Anterior cingulate cortex (tissue), 58 donors: ENCODE measurements at regions not wholly inside any gene's neighbourhood (a gene's known extent, or its start where the extent isn't known, plus 50 kb on each side); places are given as distances from the start of the nearest gene placed in this dataset.
A peak's percentile ranks its signal among the peaks of the same experiment; 100 is the strongest.

Experiments
- DNase-seq, 58 donors: peaks; one replicate each; lab custom pipeline; 2025; lab: John Stamatoyannopoulos, UW

DNA sequence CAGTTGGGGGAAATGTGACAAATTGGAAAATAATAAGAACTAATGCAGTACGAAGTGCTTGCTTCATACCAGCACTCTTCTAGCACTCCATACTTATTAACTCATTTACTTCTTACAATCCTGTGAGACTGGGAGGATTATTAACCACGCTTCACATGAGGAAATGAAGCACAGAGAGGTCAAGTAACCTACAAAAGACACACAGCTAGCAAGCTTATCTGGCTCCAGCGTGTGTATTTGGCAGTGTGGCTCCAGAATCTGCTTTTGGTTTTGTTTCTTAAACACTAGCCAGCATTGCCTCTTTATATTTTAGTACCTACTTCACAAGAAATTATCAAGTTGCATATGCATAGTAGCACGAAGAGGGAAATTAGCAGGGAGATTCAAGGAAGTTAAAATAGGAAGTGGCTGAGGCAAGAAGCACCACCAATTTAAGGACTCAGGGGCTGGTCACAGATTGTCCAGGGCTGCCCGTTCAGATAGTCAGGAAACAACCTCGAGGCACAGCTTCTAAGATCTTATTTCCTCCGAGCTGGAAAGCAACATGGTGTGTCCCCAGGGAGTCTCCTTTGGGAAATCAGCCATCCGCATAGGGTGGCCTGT is 302.7 kb upstream of the PRDM1 start:
- DNase-seq, result no peak

DNA sequence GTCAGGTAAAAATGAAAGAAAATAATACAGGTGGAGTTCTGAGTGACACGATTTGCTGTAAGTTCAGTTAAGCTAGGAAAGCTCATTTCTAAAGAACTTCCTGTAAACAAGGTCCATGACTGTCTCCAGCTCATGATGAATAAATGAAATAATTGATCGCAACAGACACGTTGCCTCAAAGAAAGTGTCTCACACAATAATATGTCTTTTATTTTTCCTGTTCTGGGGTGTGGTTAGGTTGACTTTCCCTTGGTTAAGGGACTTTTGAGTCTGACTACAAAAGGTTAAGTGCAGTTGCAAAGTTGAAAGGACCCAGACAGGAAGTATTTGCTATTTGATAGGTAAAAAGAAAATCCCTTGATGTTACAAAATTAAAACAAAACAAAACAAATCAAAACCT is 304.2 kb upstream of the PRDM1 start:
- no peak for DNase-seq

DNA sequence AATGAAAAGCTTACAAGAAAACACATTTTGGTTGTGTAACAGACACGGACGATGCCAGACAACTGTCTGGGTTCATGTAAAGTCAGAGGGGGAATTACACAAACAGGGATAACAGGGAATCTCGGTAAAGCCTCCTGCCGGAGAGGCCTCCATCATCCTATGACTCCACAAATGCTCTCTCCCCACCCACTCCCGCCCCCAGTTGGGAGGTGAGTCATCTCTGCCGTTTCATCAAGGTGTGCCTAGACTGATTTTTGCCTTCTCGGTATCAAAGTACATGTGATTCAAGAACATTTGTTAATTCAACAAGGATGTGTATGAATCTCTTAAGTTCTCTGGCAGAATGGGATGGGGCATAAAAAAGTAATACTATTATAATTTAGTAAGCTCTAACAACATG is 304.9 kb upstream of the PRDM1 start:
- DNase-seq, result peak in 1 of 58 donors; percentile 24

DNA sequence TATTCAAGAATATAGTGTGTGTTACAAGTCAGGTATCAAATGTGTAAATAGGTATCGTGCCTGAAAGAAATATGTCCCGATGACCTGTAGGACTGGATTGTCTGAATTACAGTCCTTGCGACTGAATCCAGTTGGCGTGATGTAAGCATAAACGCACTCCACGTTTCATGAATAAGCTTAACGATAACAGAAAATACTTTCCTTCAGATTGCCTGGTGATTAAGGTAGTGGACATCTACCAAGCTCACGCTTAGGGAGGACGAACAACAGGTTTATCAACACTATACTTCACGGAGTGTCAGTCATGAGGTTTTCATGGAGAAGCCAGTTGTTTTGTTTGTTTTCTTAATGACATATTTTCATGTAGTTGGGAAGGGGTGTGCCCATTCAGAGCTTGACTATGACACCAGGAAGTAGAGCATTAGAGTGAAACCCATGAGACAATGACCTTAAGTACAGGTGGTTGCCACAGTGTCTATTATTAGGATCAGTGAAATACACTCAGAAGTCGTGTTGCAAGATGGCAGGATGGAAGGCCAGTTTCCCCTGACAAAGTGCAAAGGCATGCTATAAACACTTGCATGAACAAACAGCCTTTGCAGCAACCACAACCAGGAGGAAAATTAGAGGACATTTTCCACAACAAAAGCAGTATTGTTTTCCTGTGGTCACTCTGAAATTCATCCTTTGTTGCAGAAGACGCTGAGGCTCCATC is 305.8 kb upstream of the PRDM1 start:
- DNase-seq, result no peak

DNA sequence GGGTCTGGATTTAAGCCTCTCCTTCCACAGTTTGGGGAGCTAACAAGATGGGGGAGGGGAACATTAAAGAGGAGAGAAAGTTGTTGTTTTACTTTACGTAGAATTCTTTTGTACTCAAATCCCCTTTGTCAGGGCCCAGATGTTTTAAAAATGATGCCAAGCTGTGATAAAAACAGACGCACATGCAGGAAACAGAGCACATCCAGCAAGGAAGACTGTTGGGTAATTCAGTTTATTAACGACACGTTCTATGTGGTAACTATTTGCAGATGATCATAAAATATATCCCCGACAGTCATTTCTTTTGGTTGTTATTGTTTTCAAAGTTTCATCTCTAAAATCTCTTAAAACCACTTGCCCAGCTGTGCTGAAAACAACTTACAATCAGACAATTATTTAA is 307.0 kb upstream of the PRDM1 start:
- no peak for DNase-seq

DNA sequence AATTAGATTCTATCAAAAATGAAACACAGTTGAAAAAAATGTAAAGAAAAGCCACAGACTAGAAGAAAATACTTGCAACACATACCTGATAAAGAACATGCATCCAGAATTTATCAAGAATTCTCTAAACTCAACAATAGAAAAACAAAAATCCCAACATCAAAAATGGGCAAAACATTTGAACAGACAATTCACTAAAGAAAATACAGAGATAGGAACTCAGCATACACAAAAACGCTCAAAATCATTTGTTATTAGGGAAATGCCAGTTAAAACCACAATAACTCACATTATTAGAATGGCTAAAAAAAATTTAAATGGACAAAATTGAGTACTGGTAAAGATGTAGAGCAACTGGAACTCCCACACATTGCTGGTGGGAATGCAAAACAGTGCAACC is 311.0 kb upstream of the PRDM1 start:
- DNase-seq, result no peak

DNA sequence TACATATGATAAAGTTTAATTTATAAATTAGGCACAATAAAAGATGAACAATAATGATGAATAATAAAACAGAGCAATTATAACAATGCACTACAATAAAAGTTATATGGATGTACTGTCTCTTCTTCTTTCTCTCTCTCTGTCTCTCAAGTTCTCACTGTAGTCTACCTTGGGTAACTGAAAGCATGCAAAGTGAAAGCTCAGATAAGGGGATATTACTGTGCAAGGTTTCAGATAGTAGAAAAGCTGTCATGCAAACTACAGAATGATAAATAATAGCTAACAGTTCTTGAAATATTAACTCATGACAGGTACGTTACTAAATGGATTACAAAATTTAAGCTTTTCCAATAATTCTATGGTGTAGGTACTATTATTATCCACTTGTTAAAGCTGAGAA is 311.9 kb upstream of the PRDM1 start:
- DNase-seq, result no peak

DNA sequence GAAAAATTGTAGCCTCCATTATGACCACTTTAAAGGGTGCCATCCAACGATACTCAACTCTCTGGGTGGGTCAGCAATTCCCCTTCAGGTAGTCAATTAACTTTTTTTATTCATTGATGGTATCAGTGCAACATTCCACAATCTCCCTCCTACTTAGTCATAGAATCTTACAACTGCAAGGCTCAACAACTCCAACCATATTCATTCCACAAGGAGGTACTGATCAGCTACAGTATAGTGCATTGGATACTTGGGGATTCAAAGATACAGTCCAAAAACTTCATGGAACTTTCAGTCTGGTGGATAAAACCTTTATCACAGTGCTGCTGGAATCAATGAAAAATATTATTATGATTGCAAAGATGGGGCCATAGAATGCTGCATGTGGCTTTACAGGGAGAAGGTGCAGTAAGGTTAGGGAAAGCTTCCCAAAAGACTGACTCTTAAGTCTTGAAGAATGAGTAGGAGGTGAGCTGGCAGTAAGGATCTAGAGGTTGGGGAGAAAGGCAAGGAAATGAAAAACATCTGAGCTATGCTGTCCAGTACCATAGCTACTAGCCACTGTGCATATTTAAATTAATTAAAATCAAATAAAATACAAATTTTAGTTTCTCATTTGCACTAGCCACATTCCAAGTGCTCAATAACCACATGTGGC is 314.7 kb upstream of the PRDM1 start:
- DNase-seq, result no peak

DNA sequence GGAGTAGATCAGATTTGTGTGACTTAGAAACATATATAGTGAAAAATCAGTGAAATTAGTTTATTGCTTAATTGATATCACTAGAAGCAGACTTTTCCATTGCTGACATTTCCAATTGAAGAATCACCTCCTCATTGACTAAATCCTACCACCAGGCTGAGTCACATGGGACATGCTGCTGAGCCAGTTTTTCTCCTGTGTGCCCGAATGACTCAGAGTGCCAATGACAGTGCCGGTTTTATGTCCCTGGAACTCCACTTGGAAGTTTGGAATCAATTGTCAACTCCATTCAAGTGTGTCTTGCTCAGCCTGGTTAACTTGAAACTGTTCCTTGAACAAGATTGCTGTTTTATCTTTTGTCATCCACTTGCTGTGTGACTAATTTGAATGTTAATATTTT is 316.1 kb upstream of the PRDM1 start:
- DNase-seq, result no peak

DNA sequence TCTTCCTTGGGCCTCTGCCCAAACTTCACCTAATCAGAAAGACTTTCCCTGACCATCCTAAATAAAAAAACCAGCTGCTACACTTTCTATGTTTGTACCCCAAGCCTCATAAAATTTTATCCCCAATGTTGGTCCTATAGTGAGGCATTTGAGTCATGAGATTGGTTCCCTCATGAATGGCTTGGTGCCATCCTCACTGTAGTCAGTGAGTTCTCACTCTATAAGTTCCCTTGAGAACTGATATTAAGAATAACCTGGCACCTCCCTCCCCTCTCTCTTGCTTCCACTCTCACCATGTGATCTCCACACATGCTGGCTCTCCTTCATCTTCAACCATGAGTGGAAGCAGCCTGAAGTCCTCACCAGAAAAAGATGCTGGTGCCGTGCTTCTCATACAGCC is 316.9 kb upstream of the PRDM1 start:
- no peak for DNase-seq

DNA sequence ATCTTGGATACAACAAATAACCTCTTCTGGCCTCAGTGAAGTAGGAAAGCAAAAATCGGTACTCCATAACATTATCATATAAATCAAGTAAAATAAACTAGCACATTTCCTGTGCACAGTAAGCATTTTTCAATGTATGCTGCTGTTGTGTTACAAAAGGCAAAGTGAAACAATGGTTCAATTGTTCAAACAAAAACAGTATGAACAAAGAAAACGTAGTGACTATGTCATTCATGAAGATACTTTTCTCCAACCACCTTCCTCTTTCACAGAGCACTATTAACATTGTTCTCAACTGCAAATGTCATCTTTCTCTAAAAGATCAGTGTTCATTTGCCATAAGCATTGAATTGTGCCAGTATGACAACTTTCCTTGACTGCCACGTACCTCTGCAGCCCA is 318.6 kb upstream of the PRDM1 start:
- DNase-seq, result no peak

DNA sequence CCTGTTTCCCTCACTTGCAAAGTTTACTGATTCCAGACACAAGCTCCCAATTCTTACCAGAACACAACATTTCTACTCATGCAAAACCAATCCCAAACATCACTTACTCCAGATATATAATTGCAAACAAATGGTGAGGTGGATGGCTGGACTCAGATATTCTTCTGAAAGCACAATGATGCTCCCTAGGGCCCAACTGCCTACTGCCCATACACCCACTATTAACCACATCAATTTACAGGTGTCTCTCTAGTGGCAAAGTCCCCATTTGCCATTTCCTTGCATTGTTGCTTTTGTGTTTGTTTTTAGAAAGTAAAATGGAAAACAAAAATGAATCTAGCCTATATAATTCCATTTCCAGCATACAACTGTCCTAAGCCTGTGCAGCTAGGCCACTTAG is 320.9 kb upstream of the PRDM1 start:
- no peak for DNase-seq

DNA sequence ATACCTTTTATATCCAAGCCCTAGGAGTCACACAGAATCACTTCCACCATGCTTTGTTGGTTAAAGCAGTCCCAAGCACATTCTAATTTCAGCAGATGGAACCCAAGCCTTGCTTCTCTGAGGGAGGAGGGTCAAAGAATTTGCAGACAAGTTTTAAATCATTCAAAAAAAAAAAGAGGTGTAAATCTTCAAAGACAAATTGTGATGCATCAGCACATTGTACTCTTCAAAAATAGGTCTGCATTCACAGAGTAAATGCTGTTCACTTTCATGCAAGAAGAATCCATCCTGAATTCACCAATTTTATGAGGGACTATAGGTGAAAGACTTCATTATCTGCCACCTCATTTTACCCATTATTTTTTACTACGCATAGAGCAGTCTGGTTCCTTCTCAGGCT is 321.8 kb upstream of the PRDM1 start:
- DNase-seq, result no peak

DNA sequence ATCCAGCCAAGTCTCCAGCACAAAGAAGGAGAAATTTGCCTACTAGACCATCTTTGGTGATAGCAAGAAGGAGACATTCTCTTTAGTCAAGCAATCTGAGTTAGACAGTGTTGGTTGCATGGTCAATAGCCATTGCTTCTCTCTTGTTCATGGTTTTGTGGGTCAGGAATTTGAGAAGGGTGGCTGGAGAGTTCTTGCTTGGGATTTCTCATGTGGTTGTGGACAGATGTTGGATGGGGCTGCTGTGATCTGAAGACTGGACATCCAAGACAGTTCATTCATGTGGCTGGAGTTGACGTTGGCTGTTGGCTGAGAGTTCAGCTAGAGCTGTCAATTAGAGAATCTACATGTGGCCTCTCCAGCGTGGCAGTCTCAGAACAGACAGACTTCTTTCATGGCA is 322.3 kb upstream of the PRDM1 start:
- no peak for DNase-seq

DNA sequence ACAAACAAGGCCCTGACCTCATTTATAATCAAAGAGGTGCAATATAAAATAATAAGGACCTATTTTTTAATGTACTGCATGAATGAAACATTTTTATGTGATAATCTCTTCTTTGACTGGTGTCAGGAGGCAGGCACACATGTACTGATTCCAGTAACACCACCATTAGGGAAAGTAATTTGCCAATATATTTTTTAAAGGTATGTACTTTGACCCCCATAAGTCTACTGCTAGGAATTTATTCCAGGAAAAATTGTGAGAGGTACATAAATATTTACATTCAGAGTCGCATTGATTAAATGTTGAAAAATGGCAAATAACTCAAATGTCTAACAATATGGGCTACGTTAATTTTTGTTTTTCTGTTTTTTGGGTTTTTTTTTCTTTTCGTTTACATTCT is 325.4 kb upstream of the PRDM1 start:
- DNase-seq, result no peak

DNA sequence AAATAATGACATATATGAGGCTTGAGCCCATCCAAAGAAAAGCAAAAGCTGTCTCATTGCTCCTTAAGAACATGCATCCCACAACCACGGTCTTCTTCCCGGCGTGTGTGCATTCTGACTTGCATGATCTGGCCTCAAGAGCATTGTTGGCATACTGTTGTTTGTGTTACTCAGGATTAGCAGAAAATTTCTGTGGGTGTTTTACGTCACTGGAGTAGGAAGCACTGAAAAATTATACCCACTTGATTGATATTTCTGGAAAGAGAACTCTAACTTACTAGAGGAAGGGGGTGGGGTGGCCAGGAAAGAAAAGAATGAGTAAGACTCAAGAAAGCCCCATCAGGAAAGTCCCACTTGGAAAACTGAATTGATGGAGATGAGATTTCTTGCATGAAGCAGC is 326.2 kb upstream of the PRDM1 start:
- DNase-seq, result no peak

DNA sequence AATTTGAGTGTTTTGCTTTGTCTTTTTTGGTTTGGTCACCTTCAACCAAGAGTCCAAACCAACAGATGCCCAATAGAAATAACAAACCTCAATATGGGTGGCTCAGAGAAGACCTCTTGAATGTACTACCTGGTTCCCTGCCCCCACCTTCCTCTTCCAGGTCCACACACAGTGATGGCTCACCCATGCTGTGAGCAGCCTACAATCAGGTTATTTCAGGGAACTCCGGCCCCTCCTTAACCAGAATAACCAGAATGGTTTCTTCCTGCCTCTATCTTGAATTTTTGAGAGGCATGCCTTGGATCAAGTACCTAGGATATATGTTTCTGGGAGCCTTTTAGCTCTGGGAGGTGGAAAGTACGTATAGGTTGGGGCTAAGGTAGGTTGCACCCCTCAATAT is 327.1 kb upstream of the PRDM1 start:
- no peak for DNase-seq

DNA sequence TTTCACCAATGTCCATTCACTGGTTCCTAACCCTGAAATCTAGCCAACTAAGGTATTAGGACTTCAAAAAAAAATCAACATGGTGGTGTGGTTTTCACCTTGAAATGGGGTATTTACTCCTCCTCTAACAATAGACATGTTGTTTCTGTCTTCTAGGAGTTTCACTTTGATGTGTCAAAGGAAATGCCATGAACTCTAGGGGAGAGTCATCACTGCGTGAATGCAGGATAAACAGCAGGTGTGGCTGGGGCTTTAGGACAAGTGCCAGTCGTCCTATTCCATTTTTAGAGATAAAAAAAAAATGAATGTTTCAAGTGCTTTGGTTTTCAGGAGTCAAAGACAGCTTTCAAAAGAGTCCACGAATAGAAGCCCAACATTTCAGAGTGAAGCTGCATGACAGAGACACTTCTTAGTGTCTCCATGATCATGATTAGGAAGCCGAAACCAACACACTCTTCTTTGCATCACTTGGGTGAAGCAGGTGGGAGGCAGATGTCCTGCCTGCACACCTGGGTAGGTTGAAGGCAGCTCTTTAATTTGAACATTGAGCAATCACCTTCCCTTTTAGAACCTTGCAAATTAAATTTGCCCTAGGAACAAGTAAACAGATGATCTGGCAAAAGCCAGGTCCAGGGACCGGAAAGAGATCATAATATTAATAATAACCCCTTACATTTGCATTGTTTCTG is 328.5 kb upstream of the PRDM1 start:
- DNase-seq, result no peak

DNA sequence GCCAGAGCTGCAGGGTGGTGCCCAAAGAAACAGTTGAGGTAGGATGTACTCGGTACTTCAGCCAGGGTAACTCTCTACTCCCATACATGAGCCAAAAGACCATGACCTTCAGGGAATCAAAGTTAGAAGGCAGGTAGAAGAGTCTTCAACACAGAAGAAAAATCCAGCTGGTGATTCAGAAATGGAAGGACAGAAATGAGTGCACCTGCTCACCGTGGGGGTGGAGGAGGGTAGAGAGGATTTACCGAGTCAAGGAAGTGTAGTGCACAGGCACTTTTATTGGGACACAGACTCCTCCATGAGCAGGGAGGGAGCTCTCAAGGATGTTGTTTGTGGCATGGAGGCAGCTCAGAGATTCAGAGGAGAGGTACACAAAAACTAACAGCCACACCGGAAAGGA is 330.3 kb upstream of the PRDM1 start:
- DNase-seq, result no peak

DNA sequence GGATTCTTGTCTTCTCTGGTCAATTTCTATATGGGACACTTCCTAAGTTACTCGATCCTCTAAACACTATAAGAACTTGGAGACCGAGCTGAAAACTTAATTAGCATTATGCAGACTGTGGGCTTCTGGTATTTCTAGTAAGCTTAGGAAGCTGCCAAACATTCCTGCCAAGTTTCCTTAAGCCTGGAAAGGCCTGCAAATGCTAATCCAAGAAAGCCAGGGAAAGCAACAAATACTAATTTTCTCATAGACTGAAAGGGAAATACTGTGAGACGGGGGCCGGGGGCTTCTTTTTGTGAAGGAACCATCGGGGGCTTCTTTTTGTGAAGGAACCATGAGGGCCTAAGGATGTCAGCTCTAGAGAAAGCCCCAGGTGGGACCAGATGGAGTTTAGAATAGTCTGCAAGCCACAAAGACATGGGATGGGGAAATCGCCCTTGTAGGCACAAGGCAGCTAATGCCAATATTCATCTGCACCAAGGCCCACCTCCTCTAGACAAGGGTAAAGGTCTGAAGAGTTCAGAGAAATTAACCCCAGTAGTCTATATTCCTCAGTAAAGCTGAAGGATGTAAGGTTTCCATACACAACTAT is 332.4 kb upstream of the PRDM1 start:
- DNase-seq, result peak in 7 of 58 donors; percentile 2 to 60 (median 4)

DNA sequence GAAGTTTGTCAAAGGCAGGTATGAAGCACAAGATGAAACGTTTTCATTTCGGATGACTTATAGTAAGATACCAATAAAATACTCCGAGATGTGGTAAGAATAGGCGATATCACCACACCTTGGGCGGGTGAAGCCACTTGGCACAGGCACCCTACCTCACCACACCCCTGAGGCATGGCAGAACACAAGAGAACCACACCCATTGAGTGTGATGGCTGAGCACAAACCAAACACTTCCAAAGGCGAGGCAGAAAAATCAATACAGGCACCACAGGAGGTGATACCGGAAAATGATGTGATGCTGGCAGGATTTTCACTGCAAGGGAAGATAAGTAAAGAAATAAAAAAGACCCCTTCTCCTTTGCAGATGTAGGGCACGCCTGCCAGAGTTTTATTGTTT is 332.9 kb upstream of the PRDM1 start:
- no peak for DNase-seq
